H9 (cell line): ENCODE measurements at regions not wholly inside any gene's neighbourhood (a gene's known extent, or its start where the extent isn't known, plus 50 kb on each side); places are given as distances from the start of the nearest gene placed in this dataset.

Experiments used
- DNase-seq: peaks from one replicate; pipeline ENCODE4 v3.0.0-alpha.2; 2017
- H2AFZ ChIP-seq: one replicate; pipeline ENCODE4 v1.6.1; 2013; ENCODE audit warnings: mild to moderate bottlenecking, low read length, control low read depth, moderate library complexity
- H2AK5ac ChIP-seq: 2 replicates; pipeline ENCODE4 v1.6.1; 2013; ENCODE audit warnings: low read length, control low read depth, mixed read lengths; ENCODE audit not compliant: insufficient read length
- H2BK120ac ChIP-seq: one replicate; pipeline ENCODE4 v1.6.1; 2013; ENCODE audit warnings: low read depth, mild to moderate bottlenecking, low read length, control low read depth, inconsistent platforms; ENCODE audit not compliant: poor library complexity, severe bottlenecking
- H2BK12ac ChIP-seq: 2 replicates; pipeline ENCODE4 v1.6.1; 2013; ENCODE audit warnings: low read length, control low read depth, mixed read lengths, low read depth; ENCODE audit not compliant: insufficient read length
- H2BK15ac ChIP-seq: 2 replicates; pipeline ENCODE4 v1.6.1; 2013; ENCODE audit warnings: low read depth, low read length, control low read depth
- H2BK20ac ChIP-seq: one replicate; pipeline ENCODE4 v1.6.1; 2013; ENCODE audit warnings: low read depth, mild to moderate bottlenecking, low read length, control low read depth, inconsistent platforms; ENCODE audit not compliant: poor library complexity, severe bottlenecking
- H2BK5ac ChIP-seq: 2 replicates; pipeline ENCODE4 v1.6.1; 2013; ENCODE audit warnings: low read length, control low read depth, mixed read lengths; ENCODE audit not compliant: insufficient read length
- H3K14ac ChIP-seq: 2 replicates; pipeline ENCODE4 v1.6.1; 2013; ENCODE audit warnings: low read length, control low read depth; ENCODE audit not compliant: insufficient read depth
- H3K18ac ChIP-seq: 2 replicates; pipeline ENCODE4 v1.6.1; 2013; ENCODE audit warnings: low read depth, mild to moderate bottlenecking, mixed read lengths, low read length, control low read depth; ENCODE audit not compliant: insufficient read length
- H3K23ac ChIP-seq: 2 replicates; pipeline ENCODE4 v1.6.1; 2013; ENCODE audit warnings: low read length, control low read depth, mixed read lengths, low read depth; ENCODE audit not compliant: insufficient read length
- H3K23me2 ChIP-seq: 2 replicates; pipeline ENCODE4 v1.6.1; 2013; ENCODE audit warnings: low read depth, mild to moderate bottlenecking, mixed read lengths, low read length, control low read depth; ENCODE audit not compliant: insufficient read length, poor library complexity, severe bottlenecking
- H3K27ac ChIP-seq: 2 replicates; pipeline ENCODE4 v1.5.1; 2013; ENCODE audit warnings: low read length, control low read depth, mixed read lengths, low read depth; ENCODE audit not compliant: insufficient read length
- H3K27me3 ChIP-seq: 2 replicates; pipeline ENCODE4 v1.6.1; 2013; ENCODE audit warnings: low read length, control low read depth, inconsistent platforms; ENCODE audit not compliant: insufficient read depth
- H3K4ac ChIP-seq: 2 replicates; pipeline ENCODE4 v1.6.1; 2013; ENCODE audit warnings: low read depth, mild to moderate bottlenecking, control low read depth, inconsistent platforms, low read length, moderate library complexity
- H3K4me1 ChIP-seq: 2 replicates; pipeline ENCODE4 v1.6.1; 2013; ENCODE audit warnings: low read length, control low read depth, inconsistent platforms; ENCODE audit not compliant: insufficient read depth
- H3K4me2 ChIP-seq: 2 replicates; pipeline ENCODE4 v1.6.1; 2013; ENCODE audit warnings: low read length, control low read depth, mixed read lengths; ENCODE audit not compliant: insufficient read length, insufficient read depth
- H3K56ac ChIP-seq: 2 replicates; pipeline ENCODE4 v1.6.1; 2013; ENCODE audit warnings: low read depth, mild to moderate bottlenecking, mixed read lengths, low read length, control low read depth; ENCODE audit not compliant: insufficient read length
- H3K79me1 ChIP-seq: 2 replicates; pipeline ENCODE4 v1.6.1; 2013; ENCODE audit warnings: low read depth, mild to moderate bottlenecking, moderate library complexity, low read length, control low read depth, inconsistent platforms; ENCODE audit not compliant: insufficient read depth, poor library complexity, severe bottlenecking
- H3K79me2 ChIP-seq: 2 replicates; pipeline ENCODE4 v1.6.1; 2013; ENCODE audit warnings: low read length, control low read depth, inconsistent platforms; ENCODE audit not compliant: insufficient read depth
- H3K9ac ChIP-seq: 2 replicates; pipeline ENCODE4 v1.6.1; 2013; ENCODE audit warnings: low read length, control low read depth, mixed read lengths; ENCODE audit not compliant: insufficient read length; ENCODE audit errors: extremely low read depth
- H3K9me3 ChIP-seq: one replicate; pipeline ENCODE4 v1.6.1; 2013; ENCODE audit warnings: low read depth, low read length, inconsistent platforms; ENCODE audit not compliant: control insufficient read depth
- H3T11ph ChIP-seq: one replicate; pipeline ENCODE4 v1.6.1; 2013; ENCODE audit warnings: mild to moderate bottlenecking, low read length, control low read depth, inconsistent platforms
- H4K20me1 ChIP-seq: one replicate; pipeline ENCODE4 v1.6.1; 2013; ENCODE audit not compliant: control insufficient read depth, insufficient read length, insufficient read depth
- H4K5ac ChIP-seq: 2 replicates; pipeline ENCODE4 v1.6.1; 2013; ENCODE audit warnings: low read depth, mild to moderate bottlenecking, mixed read lengths, low read length, control low read depth; ENCODE audit not compliant: insufficient read length
- H4K8ac ChIP-seq: replicated peaks from 2 replicates; pipeline ENCODE4 v1.6.1; 2013; ENCODE audit warnings: low read length, control low read depth, mixed read lengths, low read depth; ENCODE audit not compliant: insufficient read length
- H4K91ac ChIP-seq: 2 replicates; pipeline ENCODE4 v1.6.1; 2013; ENCODE audit warnings: low read depth, mild to moderate bottlenecking, moderate library complexity, mixed read lengths, low read length, control low read depth; ENCODE audit not compliant: insufficient read length
- H3K27ac Mint-ChIP-seq, 3 experiments: 2 replicates in 2 of 3; 3 replicates in 1 of 3; pipeline ENCODE4 v1.8.0; 2020 to 2021; ENCODE audit warnings: mixed read lengths in 3 of 3, mild to moderate bottlenecking in 1 of 3, moderate library complexity in 1 of 3
- H3K27me3 Mint-ChIP-seq: 2 replicates; pipeline ENCODE4 v1.8.0; 2021; ENCODE audit warnings: low read depth, mild to moderate bottlenecking, moderate library complexity, mixed read lengths
- H3K36me3 Mint-ChIP-seq, 3 experiments: 2 replicates in 2 of 3; 3 replicates in 1 of 3; pipeline ENCODE4 v1.8.0; 2020 to 2021; ENCODE audit warnings: low read depth in 3 of 3, mixed read lengths in 3 of 3; ENCODE audit not compliant: insufficient read depth in 1 of 3
- H3K4me1 Mint-ChIP-seq, 2 experiments: 2 replicates each; pipeline ENCODE4 v1.8.0; 2020; ENCODE audit warnings: mixed read lengths in 2 of 2
- H3K4me3 Mint-ChIP-seq, 2 experiments: 2 replicates in 1 of 2; 3 replicates in 1 of 2; pipeline ENCODE4 v1.8.0; 2020 to 2021; ENCODE audit warnings: mild to moderate bottlenecking in 2 of 2, mixed read lengths in 2 of 2, moderate library complexity in 1 of 2
- H3K9me3 Mint-ChIP-seq, 2 experiments: 2 replicates in 1 of 2; 3 replicates in 1 of 2; pipeline ENCODE4 v1.8.0; 2020; ENCODE audit warnings: mild to moderate bottlenecking in 2 of 2, mixed read lengths in 2 of 2, moderate library complexity in 1 of 2
- WGBS: extraction: QIAGEN DNeasy Blood & Tissue Kit; methylation state at CpG from one replicate; pipeline ENCODE4 v1.1.7; 2013; ENCODE audit warnings: missing lambda C conversion rate, low lambda C conversion rate, mixed read lengths; ENCODE audit not compliant: insufficient read length; ENCODE audit errors: extremely low coverage; 5-methylcytosine and 5-hydroxymethylcytosine counted together
- TF ChIP-seq, protein P1 (sequence below): fragments of 200-600 bp; sonication (generic); conservative IDR thresholded peaks from 3 replicates; pipeline ENCODE4 v1.8.0; 2021; ENCODE audit warnings: antibody characterized with exemption, mild to moderate bottlenecking

DNA sequence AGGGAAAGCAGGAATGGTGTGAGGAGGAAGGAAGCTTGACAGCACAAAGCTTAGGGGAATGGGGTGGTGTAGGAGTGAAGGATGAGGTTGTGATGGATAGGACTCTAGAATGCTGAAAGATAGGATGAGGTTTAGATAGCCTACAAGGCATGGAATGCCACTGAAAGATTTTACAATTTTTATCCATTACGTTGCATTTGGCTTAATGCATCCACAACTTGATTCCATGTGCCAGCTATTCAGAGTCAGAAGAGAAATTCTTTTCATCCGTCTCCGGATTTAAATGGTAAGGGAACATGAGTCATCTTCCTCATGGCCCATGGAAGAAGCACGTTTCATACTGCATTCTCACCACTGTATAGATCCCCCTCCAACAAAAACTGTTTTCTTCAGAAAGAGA is 212.4 kb upstream of the BMPER start:
- Mint-ChIP-seq H3K4me1 (no peaks in the 10 kb centered on the region), H3K27me3 (peaks cover 2% of the 10 kb centered on the region; the same call in 1 of the 2 replicates), H3K4me3 (no peak overlapping the region), H3K9me3 (no peaks in the 10 kb centered on the region), H3K36me3 (no peaks in the 10 kb centered on the region), H3K27ac (peak overlapping the region in 1 of 3 experiments; percentile 53; a peak in 2 of 7 replicates)
- H2BK15ac ChIP-seq, result no peak overlapping the region
- no peaks in the 10 kb centered on the region for H3K9me3 ChIP-seq
- TF ChIP-seq, protein P1, sequence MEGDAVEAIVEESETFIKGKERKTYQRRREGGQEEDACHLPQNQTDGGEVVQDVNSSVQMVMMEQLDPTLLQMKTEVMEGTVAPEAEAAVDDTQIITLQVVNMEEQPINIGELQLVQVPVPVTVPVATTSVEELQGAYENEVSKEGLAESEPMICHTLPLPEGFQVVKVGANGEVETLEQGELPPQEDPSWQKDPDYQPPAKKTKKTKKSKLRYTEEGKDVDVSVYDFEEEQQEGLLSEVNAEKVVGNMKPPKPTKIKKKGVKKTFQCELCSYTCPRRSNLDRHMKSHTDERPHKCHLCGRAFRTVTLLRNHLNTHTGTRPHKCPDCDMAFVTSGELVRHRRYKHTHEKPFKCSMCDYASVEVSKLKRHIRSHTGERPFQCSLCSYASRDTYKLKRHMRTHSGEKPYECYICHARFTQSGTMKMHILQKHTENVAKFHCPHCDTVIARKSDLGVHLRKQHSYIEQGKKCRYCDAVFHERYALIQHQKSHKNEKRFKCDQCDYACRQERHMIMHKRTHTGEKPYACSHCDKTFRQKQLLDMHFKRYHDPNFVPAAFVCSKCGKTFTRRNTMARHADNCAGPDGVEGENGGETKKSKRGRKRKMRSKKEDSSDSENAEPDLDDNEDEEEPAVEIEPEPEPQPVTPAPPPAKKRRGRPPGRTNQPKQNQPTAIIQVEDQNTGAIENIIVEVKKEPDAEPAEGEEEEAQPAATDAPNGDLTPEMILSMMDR, result no peak
- no peaks in the 10 kb centered on the region for H3K4me1 ChIP-seq
- H4K8ac ChIP-seq, result no peak overlapping the region
- H3K79me1 ChIP-seq, result no peaks in the 10 kb centered on the region
- H3K23ac ChIP-seq, result no peak overlapping the region
- no peak overlapping the region for H2BK20ac ChIP-seq
- no peak for DNase-seq
- no peak overlapping the region for H4K91ac ChIP-seq
- H3K27ac ChIP-seq, result no peak overlapping the region
- no peaks in the 10 kb centered on the region for H3K79me2 ChIP-seq
- H4K5ac ChIP-seq, result no peak overlapping the region
- no peak overlapping the region for H3K9ac ChIP-seq
- no peaks in the 10 kb centered on the region for H4K20me1 ChIP-seq
- no peak overlapping the region for H3T11ph ChIP-seq
- no peak overlapping the region for H3K14ac ChIP-seq
- no peak overlapping the region for H3K18ac ChIP-seq
- H3K56ac ChIP-seq, result no peak overlapping the region
- H2BK12ac ChIP-seq, result no peak overlapping the region
- no peak overlapping the region for H2AFZ ChIP-seq
- no CpG with 5 or more reads among the region's 4 CpGs for WGBS
- no peak overlapping the region for H2BK5ac ChIP-seq
- no peaks in the 10 kb centered on the region for H3K27me3 ChIP-seq
- no peak overlapping the region for H3K4ac ChIP-seq
- H3K23me2 ChIP-seq, result no peaks in the 10 kb centered on the region
- no peak overlapping the region for H3K4me2 ChIP-seq
- H2AK5ac ChIP-seq, result no peak overlapping the region
- no peak overlapping the region for H2BK120ac ChIP-seq
